Left ventricle myocardium inferior (tissue), 1 donor: ENCODE measurements at regions not wholly inside any gene's neighbourhood (a gene's known extent, or its start where the extent isn't known, plus 50 kb on each side); places are given as distances from the start of the nearest gene placed in this dataset.
"Not testable (repeated sequence)": the region's sequence is repeated elsewhere in the genome, so short reads cannot be mapped to it uniquely, and the experiment has no call there.

Experiments
- DNase-seq: peaks from one replicate; pipeline ENCODE4 v3.0.0-alpha.2; 2020
- H3K27ac ChIP-seq: fragments of 200-600 bp; replicated peaks from 2 replicates; pipeline ENCODE4 v1.8.0; 2021
- H3K27me3 ChIP-seq: fragments of 200-600 bp; 2 replicates; pipeline ENCODE4 v1.8.0; 2021; ENCODE audit warnings: low read depth
- H3K36me3 ChIP-seq: fragments of 200-600 bp; 2 replicates; pipeline ENCODE4 v1.8.0; 2021
- H3K4me1 ChIP-seq: fragments of 200-600 bp; 2 replicates; pipeline ENCODE4 v1.8.0; 2021
- H3K4me3 ChIP-seq: fragments of 200-600 bp; 2 replicates; pipeline ENCODE4 v1.8.0; 2021; ENCODE audit warnings: mild to moderate bottlenecking, moderate library complexity
- H3K9me3 ChIP-seq: fragments of 200-600 bp; replicated peaks from 2 replicates; pipeline ENCODE4 v1.8.0; 2021
- intact Hi-C: fragments of 100-400 bp; cut with micrococcal nuclease; formaldehyde crosslinking; loops from one replicate; pipeline ENCODE4 v1.11.0; 2022
- TF ChIP-seq, protein P1 (sequence below): fragments of 200-600 bp; IDR thresholded peaks from 2 replicates; pipeline ENCODE4 v1.8.0; 2021; ENCODE audit warnings: antibody characterized with exemption, mild to moderate bottlenecking, borderline replicate concordance
- donor health status: DM: no; HTN: yes; CAD: no; lungs with severe emphysema.

DNA sequence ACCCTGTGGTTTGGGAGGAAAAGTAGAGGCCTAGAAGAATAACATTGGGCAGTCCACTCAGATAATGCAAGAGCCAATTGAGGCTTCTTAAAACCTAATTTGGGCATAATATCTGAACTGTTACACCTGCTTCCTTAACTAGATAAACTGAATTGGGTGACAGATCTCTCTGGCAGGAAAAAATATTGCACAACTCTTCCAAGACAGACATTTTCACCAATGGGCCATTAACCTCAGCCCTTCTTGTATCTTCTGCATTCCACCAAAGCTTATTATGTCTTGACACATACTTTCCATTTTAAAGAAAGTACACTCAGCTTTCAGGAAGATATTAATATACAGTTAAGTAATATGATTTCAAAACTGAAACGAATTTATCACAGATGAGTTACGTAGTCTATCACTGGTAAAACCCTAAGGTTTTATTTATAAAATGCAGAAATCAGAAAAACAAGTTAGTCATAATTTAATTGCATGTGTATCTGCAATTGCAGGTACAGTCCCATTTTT, 79.9 kb upstream of the MON1B start:
- DNase-seq = no peak
- peaks cover 10% of the 10 kb centered on the region for H3K4me1 ChIP-seq
- H3K4me3 ChIP-seq = no peak overlapping the region
- H3K27ac ChIP-seq = no peak overlapping the region
- no peaks in the 10 kb centered on the region for H3K9me3 ChIP-seq
- H3K27me3 ChIP-seq = no peaks in the 10 kb centered on the region
- TF ChIP-seq, protein P1, sequence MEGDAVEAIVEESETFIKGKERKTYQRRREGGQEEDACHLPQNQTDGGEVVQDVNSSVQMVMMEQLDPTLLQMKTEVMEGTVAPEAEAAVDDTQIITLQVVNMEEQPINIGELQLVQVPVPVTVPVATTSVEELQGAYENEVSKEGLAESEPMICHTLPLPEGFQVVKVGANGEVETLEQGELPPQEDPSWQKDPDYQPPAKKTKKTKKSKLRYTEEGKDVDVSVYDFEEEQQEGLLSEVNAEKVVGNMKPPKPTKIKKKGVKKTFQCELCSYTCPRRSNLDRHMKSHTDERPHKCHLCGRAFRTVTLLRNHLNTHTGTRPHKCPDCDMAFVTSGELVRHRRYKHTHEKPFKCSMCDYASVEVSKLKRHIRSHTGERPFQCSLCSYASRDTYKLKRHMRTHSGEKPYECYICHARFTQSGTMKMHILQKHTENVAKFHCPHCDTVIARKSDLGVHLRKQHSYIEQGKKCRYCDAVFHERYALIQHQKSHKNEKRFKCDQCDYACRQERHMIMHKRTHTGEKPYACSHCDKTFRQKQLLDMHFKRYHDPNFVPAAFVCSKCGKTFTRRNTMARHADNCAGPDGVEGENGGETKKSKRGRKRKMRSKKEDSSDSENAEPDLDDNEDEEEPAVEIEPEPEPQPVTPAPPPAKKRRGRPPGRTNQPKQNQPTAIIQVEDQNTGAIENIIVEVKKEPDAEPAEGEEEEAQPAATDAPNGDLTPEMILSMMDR = no peak
- intact Hi-C loops = no loop called here
- no peaks in the 10 kb centered on the region for H3K36me3 ChIP-seq

DNA sequence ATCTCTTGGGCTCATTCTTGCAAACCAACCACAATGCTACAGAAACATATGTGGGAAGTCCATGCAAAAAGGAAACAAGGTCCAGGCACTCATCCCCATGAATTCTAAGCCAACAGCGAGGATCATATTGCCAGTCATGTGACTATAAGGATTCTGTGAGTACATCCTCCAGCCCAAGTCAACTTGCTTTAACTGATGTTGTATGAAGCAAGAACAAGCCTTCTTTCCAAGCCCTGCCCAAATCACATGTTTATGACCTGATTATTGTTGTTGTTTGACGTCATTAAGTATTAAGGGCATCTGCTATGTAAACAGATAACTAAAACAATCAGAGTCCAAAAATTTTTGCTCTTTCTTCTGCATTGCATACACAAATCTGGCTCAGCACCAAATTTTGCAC, 78.2 kb upstream of the MON1B start:
- Histone ChIP-seq H3K9me3 (no peaks in the 10 kb centered on the region), H3K4me3 (no peak overlapping the region), H3K4me1 (peaks cover 10% of the 10 kb centered on the region), H3K27me3 (no peaks in the 10 kb centered on the region), H3K36me3 (no peaks in the 10 kb centered on the region), H3K27ac (no peak overlapping the region)
- intact Hi-C loops = no loop called here
- TF ChIP-seq, protein P1 = no peak
- no peak for DNase-seq

DNA sequence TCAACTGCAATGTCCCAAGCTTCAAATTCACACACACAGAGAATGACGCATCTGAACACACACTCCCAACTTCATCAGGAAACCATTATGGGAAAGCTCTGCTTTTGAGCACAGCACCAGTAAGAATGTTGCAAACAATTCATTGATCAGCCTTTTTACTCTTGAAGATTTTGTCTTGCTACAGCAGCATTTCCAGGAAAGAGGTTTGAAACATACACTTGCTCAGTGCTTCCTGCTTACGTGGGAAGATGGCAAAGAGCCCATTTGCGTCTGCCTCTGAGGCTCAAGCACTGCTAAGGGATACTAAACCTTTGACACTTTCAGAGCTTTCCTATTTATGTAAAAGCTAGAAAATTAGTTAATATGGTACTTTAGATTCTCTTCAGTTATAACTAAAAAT, 77.2 kb upstream of the MON1B start:
- Histone ChIP-seq H3K27ac (no peak overlapping the region), H3K27me3 (no peaks in the 10 kb centered on the region), H3K9me3 (no peaks in the 10 kb centered on the region), H3K36me3 (no peaks in the 10 kb centered on the region), H3K4me3 (no peak overlapping the region), H3K4me1 (peaks cover 10% of the 10 kb centered on the region)
- no peak for DNase-seq
- TF ChIP-seq, protein P1 = no peak
- intact Hi-C loops = no loop called here

DNA sequence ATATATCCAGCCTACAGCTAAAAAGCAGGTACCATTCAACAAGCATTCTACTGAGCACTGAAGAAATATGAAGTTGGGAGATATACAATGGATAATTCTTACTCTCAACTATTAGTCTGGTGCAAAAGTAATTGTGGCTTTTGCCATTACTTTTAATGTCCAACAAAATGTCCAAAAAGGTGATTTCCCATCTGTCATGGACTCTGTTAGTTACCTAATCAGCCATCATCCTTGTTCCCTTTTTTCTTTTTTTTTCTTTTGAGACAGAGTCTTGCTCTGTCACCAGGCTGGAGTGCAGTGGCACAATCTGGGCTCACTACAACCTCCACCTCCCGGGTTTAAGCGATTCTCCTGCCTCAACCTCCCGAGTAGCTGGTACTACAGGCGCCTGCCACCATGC, 76.6 kb upstream of the MON1B start:
- DNase-seq, H3K4me3 ChIP-seq, H3K27me3 ChIP-seq, H3K9me3 ChIP-seq, intact Hi-C loops, H3K36me3 ChIP-seq, H3K4me1 ChIP-seq, H3K27ac ChIP-seq: not testable (repeated sequence)

DNA sequence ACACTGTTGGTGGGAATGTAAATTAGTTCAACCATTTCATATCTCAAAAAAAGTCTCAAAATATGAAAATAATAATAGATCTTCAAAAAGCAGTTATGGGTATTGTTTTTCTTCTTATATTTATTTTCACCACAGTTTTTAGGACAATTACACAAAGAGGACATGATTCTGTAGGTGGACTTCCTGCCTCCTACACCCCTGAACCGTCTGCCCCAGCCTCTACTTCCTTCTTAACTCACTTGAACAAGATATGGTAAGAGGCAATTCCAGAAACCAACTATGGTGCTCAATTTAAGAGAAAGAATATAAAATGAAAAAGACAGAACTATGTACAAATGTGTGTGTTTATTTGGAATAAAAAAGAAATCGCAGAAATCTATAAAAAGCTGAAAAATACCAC, 74.1 kb upstream of the MON1B start:
- Histone ChIP-seq H3K4me1 (peaks cover 10% of the 10 kb centered on the region), H3K27me3 (no peaks in the 10 kb centered on the region), H3K9me3 (no peaks in the 10 kb centered on the region), H3K4me3 (no peak overlapping the region), H3K36me3 (no peaks in the 10 kb centered on the region), H3K27ac (no peak overlapping the region)
- DNase-seq = no peak
- TF ChIP-seq, protein P1 = no peak
- intact Hi-C loops = no loop called here

DNA sequence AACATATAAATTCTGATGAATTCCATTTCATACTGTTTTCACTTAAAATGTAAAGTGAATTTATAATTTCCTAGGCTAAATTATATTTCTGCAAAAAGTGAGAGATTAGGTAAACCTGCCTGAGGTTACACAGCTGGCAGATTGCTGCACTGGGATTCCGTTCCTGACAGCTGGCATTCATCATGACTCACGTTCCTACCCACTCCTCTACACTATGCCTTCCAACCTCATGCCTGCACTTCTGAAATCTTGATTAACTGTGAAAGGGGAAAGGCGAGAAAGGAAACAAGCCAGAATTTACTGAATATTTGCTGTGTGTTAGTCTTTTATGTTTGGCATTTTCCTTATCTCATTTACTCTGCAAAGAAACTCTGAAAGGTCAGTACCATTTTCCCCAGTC, 73.3 kb upstream of the MON1B start:
- no peak for DNase-seq
- H3K4me1 ChIP-seq = peaks cover 10% of the 10 kb centered on the region
- no peak overlapping the region for H3K4me3 ChIP-seq
- intact Hi-C loops = no loop called here
- H3K9me3 ChIP-seq = no peaks in the 10 kb centered on the region
- no peak overlapping the region for H3K27ac ChIP-seq
- no peaks in the 10 kb centered on the region for H3K36me3 ChIP-seq
- H3K27me3 ChIP-seq = no peaks in the 10 kb centered on the region
- TF ChIP-seq, protein P1 = no peak
